ENCODE measurements at regions not wholly inside any gene's neighbourhood (a gene's known extent, or its start where the extent isn't known, plus 50 kb on each side); places are given as distances from the start of the nearest gene placed in this dataset.
A peak's percentile ranks its signal among the peaks of the same experiment; 100 is the strongest.

DNA sequence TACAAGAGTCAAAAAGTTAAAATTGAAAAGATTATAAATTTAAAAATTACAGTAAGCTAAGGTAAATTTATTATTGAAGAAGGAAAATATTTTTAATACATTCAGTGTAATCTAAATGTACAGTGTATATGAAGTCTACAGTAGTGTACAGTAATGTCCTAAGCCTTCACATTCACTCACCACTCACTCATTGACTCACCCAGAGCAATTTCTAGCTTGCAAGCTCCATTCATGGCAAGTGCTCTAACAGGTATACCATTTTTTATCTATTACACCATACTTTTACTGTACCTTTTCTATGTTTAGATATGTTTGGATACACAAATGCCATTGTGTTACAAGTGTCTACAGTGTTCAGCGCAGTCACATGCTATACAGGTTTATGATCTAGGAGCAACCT is 389.7 kb downstream of the RASEF start:
- intact Hi-C loops (cut with DNase I): no loop called here
- no peak for DNase-seq

DNA sequence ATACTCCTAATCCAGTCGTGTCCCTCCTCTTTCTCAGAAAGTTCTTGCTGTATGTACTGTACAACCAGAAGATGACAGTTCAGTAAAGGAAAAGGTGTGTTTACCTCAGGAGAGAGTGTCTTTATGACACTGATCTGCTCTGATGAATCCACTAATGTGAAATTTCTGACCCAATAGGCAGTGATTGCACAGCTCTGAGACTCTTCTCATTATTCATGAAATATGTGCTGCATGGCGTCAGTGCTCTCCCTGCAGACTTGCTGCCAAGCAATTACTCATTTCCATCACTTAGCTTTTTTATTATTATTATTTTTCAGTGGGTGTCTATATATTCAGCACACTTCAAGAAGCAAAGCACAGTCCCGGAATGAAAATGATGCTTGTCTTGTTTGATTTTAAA is 389.0 kb downstream of the RASEF start:
- intact Hi-C loops (cut with DNase I): no loop called here
- no peak for DNase-seq

DNA sequence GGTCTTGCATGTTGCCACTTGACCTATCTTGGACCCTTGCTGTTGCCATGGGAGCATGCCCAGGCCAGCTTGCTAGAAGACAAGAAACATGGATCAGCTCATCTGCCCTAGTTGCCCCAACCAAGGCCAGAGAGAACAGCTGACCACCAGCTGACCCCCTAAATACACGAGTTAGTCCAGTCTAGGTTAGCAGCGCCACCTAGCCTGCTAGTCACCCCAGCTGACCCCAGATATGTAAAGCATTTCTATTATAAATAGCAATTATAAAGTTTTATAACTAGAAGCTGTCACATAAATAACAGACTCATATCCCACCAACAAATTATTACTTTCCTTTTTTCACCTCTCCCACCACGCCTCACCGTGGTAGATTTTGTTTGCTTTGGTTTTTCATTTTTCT is 387.8 kb downstream of the RASEF start:
- DNase-seq: no peak
- intact Hi-C loops (cut with DNase I): no loop called here

DNA sequence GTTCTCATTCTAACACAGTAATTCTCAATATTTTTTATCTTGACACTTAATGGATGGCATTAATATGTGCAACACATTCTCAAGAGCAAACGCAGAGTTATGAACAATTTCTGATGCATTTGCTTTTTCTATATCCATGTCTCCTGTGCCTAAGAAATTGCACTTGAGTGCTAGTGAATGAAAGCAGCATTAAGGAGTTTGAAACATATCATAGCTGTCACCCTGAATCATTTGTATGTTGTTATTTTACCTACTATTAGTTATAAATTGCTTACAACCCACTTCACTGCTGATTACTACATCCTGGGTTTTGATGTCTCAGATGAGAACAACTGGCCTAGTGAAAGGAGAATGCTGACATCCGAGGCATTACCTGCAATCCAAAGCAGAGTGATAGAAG is 387.3 kb downstream of the RASEF start:
- no peak for DNase-seq
- intact Hi-C loops (cut with DNase I): no loop called here

DNA sequence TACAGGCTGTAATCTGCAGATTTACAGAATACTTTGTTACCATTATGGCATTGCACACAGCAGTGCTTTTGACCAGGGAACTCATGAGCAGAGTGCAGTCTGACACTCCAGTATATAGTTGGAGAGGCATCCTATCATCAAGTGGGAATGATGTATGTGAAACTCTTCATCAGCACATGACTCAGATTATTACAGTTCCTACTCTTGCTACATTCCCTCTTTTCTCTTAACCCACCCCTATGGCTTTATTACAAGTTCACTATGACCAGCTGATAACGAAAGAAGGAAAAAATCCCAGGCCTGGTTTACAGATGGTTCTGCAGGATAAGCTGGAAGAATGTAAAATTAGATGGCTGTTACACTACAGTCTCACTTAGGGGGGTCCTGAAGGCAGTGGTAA is 385.9 kb downstream of the RASEF start:
- DNase-seq: no peak
- intact Hi-C loops (cut with DNase I): no loop called here

DNA sequence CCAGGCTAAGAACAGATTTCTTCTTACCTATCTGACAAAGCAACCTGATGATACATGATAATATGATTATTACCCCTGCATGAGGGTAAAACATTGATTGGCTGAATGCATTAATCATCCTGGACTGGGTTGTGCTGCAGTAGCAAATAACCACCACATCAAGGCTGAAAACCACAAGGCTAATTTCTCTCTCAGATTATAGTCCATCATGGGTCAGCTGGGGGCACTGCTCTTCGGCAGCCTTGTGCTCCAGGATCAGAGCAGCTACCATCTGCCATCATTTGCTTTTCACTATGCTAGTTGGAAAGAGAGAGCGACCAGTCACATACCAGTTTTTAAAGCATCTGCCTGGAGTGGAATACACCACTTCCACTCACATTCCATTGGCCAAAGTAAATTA is 383.5 kb downstream of the RASEF start:
- intact Hi-C loops (cut with DNase I): no loop called here
- DNase-seq: no peak

DNA sequence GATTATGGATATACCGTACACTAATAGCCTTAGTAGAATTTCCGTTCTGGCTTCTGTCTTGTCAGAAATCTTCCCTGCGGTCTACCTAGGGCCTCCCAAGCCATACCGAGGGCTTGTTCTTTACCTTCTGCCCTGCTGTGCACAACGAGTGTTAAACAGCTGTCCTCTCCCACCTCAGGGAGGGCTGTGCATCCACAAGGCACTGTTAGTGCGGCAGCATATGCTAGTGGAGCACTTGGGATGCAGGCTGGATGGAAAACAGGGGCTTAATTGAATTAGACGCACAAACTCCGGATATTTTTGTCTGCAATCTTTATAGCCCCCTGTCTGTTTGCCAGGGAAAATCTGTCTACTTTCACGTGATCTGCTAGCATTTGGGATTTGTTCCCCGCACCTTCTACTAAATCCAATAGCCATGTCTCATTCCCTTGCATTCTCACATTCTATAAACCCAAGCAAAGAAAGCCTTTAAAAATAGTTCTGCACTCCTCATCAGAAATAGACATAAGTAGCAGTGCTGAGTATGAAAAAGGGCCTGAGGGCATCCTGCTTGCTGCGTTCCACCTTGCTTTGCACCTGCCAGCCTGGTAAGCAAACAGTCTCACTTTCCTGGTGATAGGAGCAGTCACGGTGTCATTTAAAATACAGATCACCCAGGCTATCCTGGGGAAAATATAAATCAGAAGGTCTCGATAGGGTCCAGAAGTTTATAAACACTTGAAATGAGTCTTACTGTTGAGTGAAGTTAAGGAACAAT is 382.6 kb downstream of the RASEF start:
- DNase-seq: no peak
- intact Hi-C loops (cut with DNase I): no loop called here

DNA sequence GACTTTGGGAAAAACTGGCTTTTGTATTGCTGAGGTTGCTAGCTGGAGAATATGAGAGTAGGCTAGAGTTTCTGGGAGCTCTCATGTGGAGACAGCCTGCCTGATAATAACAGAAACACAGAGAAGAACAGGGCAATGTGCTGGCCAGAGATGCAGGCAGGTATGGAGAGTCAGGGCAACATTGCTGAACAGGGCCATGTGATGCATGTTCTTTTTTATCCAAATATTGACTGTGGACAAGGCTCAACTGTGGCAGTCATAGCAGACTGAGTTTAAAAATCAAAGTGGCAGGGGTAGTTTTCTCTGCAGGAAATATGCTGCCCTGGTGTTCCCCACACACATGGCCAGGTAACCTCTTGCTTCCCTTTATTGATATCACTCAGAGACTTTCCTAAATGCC is 381.1 kb downstream of the RASEF start:
- intact Hi-C loops (cut with DNase I): no loop called here
- no peak for DNase-seq

DNA sequence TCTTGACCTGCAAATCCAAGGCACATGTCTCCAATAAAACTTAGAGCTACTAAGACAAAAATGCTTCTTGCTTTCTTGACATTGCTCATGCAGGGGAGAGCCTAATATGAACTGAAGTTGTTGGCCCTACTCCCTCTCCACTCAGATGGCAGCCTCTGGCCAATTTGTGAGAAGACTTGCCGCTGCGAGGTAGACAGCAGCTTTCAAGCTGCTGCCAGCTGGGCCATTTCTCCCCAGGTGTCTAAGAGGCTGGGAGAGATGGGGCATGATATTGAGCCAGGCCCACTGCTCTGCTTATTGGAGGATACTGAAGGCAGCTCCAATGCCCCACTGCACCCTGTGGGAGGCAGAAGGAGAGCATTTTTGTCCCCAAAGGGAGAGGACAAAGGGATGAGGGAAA is 380.5 kb downstream of the RASEF start:
- no peak for DNase-seq
- intact Hi-C loops (cut with DNase I): no loop called here

DNA sequence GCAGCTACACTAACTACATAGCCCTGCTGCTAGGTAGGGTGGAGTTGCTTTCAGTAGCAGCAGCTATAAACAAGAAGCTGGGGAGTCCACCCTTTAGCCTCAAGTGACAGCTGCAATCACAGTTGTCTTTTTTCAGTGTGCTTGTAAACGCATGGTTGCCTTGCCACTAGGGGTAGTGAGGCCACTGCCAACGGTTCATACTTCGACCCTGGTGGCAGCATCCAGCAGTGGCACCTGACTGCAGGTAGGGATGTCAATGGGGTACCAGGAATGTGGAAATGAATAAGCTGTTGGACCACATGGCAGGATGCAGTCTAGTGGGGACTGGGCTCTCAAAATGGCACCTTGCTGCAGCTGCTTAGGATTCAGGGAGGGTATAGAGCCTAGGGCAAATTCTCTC is 367.2 kb downstream of the RASEF start:
- DNase-seq: no peak
- intact Hi-C loops (cut with DNase I): no loop called here

DNA sequence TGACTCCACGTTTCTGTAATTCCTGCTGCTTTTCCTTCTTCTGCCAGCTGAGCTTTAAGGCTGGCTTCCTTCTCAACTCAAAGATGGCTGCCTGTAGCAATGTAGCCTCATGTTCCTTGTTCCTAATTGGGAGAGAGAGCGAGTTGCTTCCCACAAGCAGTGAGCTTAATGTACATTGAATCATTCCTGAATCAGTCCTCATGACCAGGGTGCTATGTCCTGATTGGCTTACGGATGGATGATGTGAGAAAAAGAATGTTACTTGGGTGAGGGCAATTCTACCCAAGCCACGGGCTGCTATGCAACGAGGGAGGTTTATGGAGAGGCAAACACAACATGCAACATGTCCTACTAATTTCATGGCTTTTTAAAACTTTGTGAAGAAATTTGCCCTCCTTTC is 356.2 kb downstream of the RASEF start:
- intact Hi-C loops (cut with DNase I): no loop called here
- no peak for DNase-seq

DNA sequence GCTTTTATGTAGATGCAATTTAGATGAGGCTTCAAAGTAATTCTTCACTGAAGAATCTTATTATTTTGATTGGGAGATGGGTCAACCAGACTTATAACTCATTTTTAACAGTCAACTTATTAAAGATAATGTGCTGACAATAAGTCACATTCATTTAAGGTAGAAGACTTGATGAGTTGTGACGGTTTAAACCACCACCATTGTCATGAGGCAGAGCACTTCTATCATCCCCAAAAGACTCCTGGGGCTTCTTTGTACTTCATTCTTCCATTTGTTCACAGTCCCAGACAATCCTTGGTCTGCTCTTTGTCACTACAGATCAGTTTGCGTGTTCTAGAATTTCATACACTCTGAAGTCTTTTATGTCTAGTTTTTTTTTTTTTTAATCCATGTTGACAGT is 346.1 kb downstream of the RASEF start:
- intact Hi-C loops (cut with DNase I): no loop called here

DNA sequence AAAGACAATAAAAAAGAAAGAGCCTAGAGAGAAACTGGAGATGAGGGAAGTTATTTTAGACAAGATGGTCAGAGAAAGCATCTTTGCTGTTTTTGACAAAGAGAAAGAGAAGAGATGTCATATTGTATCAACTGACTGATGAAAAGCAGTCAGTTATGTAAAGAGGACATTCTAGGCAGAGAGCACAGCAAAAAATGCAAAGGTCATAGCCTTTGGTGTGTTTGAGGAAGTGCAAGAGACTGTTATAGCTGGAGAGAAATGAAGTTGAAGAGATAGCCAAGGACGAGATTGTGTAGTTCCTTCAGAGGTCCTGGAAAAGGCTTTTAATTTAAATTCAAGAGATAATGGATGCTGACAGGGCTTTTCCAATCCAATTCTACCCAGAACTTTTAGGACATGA is 342.4 kb downstream of the RASEF start:
- DNase-seq: no peak
- intact Hi-C loops (cut with DNase I): no loop called here

More for the DNA sequence above, 346.1 kb downstream of the RASEF start:
- DNase-seq: no peak

DNA sequence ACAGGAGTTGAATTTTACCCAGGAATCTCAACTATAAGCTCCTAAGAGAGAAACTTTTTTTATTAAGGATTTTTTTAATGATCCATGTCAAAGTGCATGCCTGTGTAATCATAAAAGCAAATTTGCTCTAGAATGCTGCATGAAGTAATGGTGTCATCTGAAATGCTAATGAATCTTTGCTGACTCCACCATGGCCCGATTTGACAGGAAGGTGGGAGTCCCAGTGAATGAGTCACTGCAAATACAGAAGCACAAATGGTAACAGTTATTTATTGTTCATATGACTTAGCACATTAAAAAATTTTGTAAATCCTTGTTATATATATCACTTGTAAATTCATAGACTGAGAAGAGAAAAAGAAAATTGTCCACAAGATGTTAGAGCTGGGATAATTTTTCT is 341.3 kb downstream of the RASEF start:
- intact Hi-C loops (cut with DNase I): no loop called here

DNA sequence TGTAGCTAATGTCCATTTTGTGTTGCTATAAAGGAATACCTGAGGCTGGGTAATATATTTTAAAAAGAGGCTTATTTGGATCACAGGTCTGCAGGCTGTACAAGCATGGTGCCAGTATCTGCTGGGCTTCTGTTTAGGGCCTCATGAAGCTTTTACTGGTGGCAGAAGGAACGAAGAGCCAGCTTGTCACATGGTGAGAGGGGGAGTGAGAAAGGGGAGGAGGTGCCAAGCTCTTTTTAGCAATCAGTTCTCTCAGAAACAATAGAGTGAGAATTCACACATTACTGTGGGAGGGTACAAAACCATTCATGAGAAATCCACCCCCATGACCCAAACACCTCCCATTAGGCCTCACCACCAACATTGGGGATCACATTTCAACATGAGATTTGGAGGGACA is 340.9 kb downstream of the RASEF start:
- intact Hi-C loops (cut with DNase I): no loop called here
- DNase-seq: no peak

More for the DNA sequence above, 341.3 kb downstream of the RASEF start:
- peak in 1 of 10 donors; percentile 4 for DNase-seq

DNA sequence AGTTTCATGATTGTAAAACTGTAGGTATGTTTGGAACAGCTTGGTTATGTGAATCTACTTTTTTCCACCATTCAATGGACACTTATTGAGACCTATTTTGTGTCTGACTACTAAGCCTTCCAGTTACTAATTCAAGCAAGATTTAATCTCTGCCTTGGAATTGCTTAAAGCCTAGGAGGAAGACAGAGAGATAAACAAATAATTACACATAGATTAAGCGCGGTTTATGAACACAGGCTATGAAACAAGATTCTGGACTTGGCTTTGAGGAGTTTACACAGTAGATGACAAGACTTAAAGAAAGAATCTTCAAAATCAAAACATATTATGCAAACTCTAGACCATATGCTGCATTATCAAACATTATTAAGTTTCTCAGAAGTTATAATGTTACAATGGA is 340.4 kb downstream of the RASEF start:
- no peak for DNase-seq
- intact Hi-C loops (cut with DNase I): no loop called here

DNA sequence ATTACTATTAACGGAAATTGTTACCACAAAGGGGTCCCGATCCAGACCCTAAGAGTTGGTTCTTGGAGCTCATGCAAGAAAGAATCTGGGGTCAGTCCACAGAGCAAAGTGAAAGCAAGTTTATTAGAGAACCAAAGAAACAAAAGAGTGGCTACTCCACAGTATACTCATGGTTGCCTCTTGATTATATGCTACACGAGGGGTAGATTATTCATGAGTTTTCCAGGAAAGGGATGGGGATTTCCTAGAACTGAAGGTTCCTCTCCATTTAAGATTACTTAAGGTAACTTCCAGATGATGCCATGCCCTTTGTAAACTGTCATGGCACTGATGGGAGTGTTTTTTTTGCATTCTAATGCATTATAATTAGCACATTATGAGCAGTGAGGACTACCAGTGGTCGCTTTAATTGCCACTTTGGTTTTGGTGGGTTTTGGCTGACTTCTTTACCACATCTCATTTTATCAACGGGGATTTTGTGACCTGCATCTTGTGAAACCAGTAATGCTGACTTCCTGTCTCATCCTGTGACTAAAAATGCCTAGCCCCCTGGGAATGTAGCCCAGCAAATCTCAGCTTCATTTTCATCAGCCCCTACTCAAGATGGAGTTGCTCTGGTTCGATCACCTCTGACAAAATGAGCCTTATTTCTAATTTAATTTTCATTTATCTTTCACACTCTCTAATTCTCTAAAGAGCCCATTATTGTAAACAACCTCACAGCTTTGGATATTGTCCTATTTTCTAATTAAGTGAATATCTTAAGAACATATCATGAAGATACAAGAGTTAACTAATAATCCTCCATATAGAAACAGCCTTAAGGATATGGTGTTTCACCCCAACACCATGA is 336.3 kb downstream of the RASEF start:
- no peak for DNase-seq
- intact Hi-C loops (cut with DNase I): no loop called here

DNA sequence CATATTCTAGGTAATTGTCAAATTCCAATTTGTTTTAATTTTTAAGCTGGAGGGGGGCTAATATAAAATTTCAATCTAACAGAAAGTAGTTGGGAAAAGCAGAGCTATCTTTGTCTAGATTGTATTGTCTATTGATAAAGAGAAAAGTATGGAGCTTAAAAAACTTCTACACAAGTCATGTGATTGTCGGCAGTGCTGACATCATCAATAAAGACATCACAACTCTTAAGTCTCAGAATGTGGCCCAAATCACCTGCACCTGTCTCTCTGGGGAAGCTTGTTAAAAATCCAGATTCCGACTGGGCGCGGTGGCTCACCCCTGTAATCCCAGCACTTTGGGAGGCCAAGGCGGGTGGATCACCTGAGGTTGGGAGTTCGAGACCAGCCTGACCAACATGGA is 333.8 kb downstream of the RASEF start:
- no peak for DNase-seq
- intact Hi-C loops (cut with DNase I): no loop called here

DNA sequence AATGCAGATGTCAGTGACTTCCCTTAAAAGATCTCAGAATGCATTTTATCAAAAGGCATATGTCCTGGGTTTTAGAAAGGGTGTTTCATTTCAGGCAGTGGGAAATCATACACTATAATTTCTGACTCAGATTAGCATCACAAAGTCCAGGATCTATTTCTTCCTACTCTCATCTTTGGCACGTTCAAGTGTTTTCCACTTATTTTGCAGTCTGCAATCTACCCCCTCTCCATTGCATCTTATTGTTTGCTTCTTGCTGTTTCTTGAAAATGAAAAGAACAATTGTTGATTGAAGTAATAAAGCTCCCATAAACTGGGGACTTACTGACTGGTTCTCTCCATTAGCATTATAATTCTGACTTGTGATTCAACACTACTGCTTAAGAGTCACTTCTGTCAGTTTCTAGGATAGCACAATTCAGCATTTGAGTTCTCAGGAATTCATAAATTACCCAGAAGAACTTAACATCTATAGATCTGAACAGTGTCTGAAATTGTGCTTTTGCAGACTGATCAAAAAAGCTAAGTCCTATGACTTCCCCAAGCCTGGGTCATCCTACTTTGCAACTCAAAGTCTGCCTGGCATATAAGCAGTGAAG is 332.9 kb downstream of the RASEF start:
- intact Hi-C loops (cut with DNase I): no loop called here
- no peak for DNase-seq

DNA sequence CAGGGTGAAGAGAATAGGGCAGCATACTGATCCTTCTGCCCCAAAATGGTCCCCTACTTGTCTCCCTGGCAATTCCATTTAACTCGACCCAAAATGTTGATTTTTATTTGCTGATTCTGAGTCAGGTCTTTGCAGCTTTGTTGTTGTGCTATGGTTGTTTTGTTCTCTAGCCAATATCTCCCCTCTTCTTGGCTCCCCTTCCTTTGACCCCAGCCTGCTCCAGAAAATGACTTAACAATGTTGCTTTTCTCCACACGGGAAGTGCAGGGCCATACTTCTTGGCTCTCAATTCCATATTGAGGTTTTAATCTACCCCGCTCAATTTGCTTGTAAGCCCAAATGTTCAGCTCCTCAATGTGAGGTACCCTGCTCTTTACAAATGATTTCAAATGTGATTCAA is 330.0 kb downstream of the RASEF start:
- intact Hi-C loops (cut with DNase I): no loop called here
- DNase-seq: no peak

DNA sequence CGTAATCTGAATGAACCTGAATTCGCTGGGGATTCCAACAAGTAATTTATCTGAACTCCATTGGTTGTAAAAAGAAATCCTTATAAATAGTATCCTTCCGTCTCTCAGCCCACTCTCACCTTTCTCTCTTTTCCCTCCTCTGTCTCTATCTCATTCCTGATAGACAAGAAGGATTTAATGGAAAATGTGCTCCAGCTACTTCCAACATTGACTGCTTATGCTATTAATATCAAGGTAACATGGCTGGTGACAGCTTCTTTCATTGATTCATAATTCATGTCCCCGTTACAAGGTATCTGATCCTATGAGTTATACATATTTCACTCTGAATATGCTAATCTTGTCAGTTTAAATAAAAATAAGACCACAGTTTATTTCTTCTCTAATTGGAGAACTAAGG is 326.8 kb downstream of the RASEF start:
- DNase-seq: no peak
- intact Hi-C loops (cut with DNase I): no loop called here

DNA sequence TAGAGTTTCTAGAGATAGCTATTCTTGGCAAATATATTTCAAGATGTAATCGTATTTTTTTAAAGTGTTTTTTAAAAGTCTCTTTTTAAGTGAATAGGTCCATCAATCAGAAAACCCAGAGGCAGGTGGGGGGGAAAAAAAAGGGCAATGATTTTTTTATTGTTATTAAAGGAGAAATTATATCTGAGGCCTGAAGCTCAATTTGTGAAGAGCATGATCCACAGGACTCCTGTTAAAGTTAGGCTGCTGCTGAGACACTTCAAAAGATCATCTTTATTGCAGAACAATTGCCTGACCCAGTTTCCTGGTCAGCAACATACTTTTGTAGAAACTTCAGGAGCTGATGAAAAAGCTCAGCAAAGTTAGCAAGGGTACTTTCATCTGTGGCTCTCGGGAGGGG is 326.2 kb downstream of the RASEF start:
- intact Hi-C loops (cut with DNase I): no loop called here
- no peak for DNase-seq

Data from posterior cingulate gyrus (tissue), 11 donors.